Trophoblast cell (in vitro differentiated cells and primary cell): ENCODE measurements at regions not wholly inside any gene's neighbourhood (a gene's known extent, or its start where the extent isn't known, plus 50 kb on each side); places are given as distances from the start of the nearest gene placed in this dataset.

Source experiments
- DNase-seq, 2 donors: peaks; one replicate each; pipeline ENCODE4 v3.0.0-alpha.2; 2016
- H2AFZ ChIP-seq: 2 replicates; pipeline ENCODE4 v1.6.1; 2013; ENCODE audit warnings: low read length, moderate library complexity, mild to moderate bottlenecking; ENCODE audit not compliant: insufficient read depth, poor library complexity
- H2AK5ac ChIP-seq: 2 replicates; pipeline ENCODE4 v1.6.1; 2013; ENCODE audit warnings: mild to moderate bottlenecking, low read length
- H2BK120ac ChIP-seq: 2 replicates; pipeline ENCODE4 v1.6.1; 2013; ENCODE audit warnings: low read length, mild to moderate bottlenecking, moderate library complexity; ENCODE audit not compliant: insufficient read depth, poor library complexity
- H2BK12ac ChIP-seq: 2 replicates; pipeline ENCODE4 v1.6.1; 2013; ENCODE audit warnings: mild to moderate bottlenecking, low read length, moderate library complexity
- H2BK5ac ChIP-seq: 2 replicates; pipeline ENCODE4 v1.6.1; 2013; ENCODE audit warnings: low read length, low read depth, moderate library complexity, mild to moderate bottlenecking; ENCODE audit not compliant: poor library complexity
- H3K14ac ChIP-seq: 2 replicates; pipeline ENCODE4 v1.6.1; 2013; ENCODE audit warnings: mild to moderate bottlenecking, low read length
- H3K18ac ChIP-seq: 2 replicates; pipeline ENCODE4 v1.6.1; 2013; ENCODE audit warnings: mild to moderate bottlenecking, low read length
- H3K23ac ChIP-seq: 2 replicates; pipeline ENCODE4 v1.6.1; 2013; ENCODE audit warnings: low read length
- H3K27ac ChIP-seq: 2 replicates; pipeline ENCODE4 v1.5.1; 2013; ENCODE audit warnings: low read depth, mild to moderate bottlenecking, inconsistent platforms, low read length, moderate library complexity
- H3K27me3 ChIP-seq: 2 replicates; pipeline ENCODE4 v1.6.1; 2013; ENCODE audit warnings: inconsistent platforms, mild to moderate bottlenecking, low read length, moderate library complexity; ENCODE audit not compliant: insufficient read depth
- H3K36me3 ChIP-seq, 2 experiments: 1 replicate in 1 of 2; 2 replicates in 1 of 2; pipeline ENCODE4 v1.6.1; 2013; ENCODE audit warnings: low read length in 2 of 2, mild to moderate bottlenecking in 2 of 2, moderate library complexity in 1 of 2; ENCODE audit not compliant: insufficient read depth in 2 of 2, control insufficient read depth in 1 of 2
- H3K4ac ChIP-seq: 2 replicates; pipeline ENCODE4 v1.6.1; 2013; ENCODE audit warnings: low read depth, mild to moderate bottlenecking, low read length, moderate library complexity
- H3K4me1 ChIP-seq, 2 experiments: 1 replicate in 1 of 2; 2 replicates in 1 of 2; pipeline ENCODE4 v1.6.1; 2013; ENCODE audit warnings: low read length in 2 of 2, mild to moderate bottlenecking in 2 of 2, moderate library complexity in 1 of 2; ENCODE audit not compliant: insufficient read depth in 2 of 2, control insufficient read depth in 1 of 2
- H3K4me2 ChIP-seq: 2 replicates; pipeline ENCODE4 v1.6.1; 2013; ENCODE audit warnings: inconsistent platforms, mild to moderate bottlenecking, low read length, moderate library complexity
- H3K4me3 ChIP-seq: 2 replicates; pipeline ENCODE4 v1.5.1; 2013; ENCODE audit warnings: mild to moderate bottlenecking, low read depth, low read length, inconsistent platforms
- H3K79me1 ChIP-seq: one replicate; pipeline ENCODE4 v1.6.1; 2013; ENCODE audit warnings: low read length
- H3K79me2 ChIP-seq: 2 replicates; pipeline ENCODE4 v1.6.1; 2013; ENCODE audit warnings: low read length, mild to moderate bottlenecking; ENCODE audit not compliant: control insufficient read depth, insufficient read depth, poor library complexity
- H3K9ac ChIP-seq: 2 replicates; pipeline ENCODE4 v1.6.1; 2013; ENCODE audit warnings: mild to moderate bottlenecking, low read length
- H3K9me3 ChIP-seq: 2 replicates; pipeline ENCODE4 v1.6.1; 2013; ENCODE audit warnings: low read depth, mild to moderate bottlenecking, control low read depth, inconsistent platforms, low read length; ENCODE audit not compliant: insufficient read depth
- H4K12ac ChIP-seq: 2 replicates; pipeline ENCODE4 v1.6.1; 2013; ENCODE audit warnings: low read depth, mild to moderate bottlenecking, low read length, moderate library complexity
- H4K8ac ChIP-seq: 2 replicates; pipeline ENCODE4 v1.6.1; 2013; ENCODE audit warnings: low read depth, mild to moderate bottlenecking, low read length, moderate library complexity
- H4K91ac ChIP-seq: one replicate; pipeline ENCODE4 v1.6.1; 2013; ENCODE audit warnings: low read depth, mild to moderate bottlenecking, low read length, moderate library complexity
- WGBS: extraction: QIAGEN DNeasy Blood & Tissue Kit; methylation state at CpG from one replicate; pipeline ENCODE4 v1.1.7; 2013; ENCODE audit warnings: missing lambda C conversion rate; ENCODE audit not compliant: insufficient read length, insufficient coverage; ENCODE audit errors: extremely low coverage; 5-methylcytosine and 5-hydroxymethylcytosine counted together

DNA sequence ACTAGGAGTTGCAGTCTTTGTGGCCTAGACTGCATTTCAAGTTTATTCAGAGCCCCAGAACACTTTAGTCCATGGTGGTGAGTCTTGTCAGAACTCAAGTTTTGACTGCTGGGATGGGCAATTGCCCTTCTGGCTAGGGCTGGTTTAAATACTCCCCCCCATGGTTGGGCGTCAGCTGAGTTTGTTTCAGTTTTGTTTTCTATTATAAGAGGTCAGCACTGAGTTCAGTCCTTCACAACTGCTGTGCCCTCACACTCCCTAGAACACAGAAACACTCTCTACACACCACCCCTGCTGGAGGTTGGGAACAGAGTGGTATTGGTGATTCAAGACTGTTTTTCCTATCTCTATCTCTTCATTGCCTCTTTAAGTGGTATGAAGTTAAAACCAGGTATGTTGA is 217.0 kb downstream of the GUCY2F start:
- H2AK5ac ChIP-seq, result no peak overlapping the region
- H4K12ac ChIP-seq, result no peak overlapping the region
- H4K8ac ChIP-seq, result no peak overlapping the region
- H3K4me1 ChIP-seq, result no peaks in the 10 kb centered on the region
- H4K91ac ChIP-seq, result no peak overlapping the region
- H3K27me3 ChIP-seq, result no peaks in the 10 kb centered on the region
- H2AFZ ChIP-seq, result no peak overlapping the region
- H2BK5ac ChIP-seq, result no peak overlapping the region
- no peak overlapping the region for H3K4me3 ChIP-seq
- whole genome bisulfite sequencing, result no CpG with 5 or more reads among the region's 1 CpG
- no peak overlapping the region for H3K4ac ChIP-seq
- no peak overlapping the region for H3K27ac ChIP-seq
- DNase-seq, result no peak
- no peak overlapping the region for H2BK12ac ChIP-seq
- no peaks in the 10 kb centered on the region for H3K36me3 ChIP-seq
- H3K79me1 ChIP-seq, result no peaks in the 10 kb centered on the region
- H3K9ac ChIP-seq, result no peak overlapping the region
- H3K9me3 ChIP-seq, result no peaks in the 10 kb centered on the region
- H3K14ac ChIP-seq, result no peak overlapping the region
- H3K18ac ChIP-seq, result no peak overlapping the region
- H2BK120ac ChIP-seq, result no peak overlapping the region
- H3K23ac ChIP-seq, result no peak overlapping the region
- no peak overlapping the region for H3K4me2 ChIP-seq
- H3K79me2 ChIP-seq, result no peaks in the 10 kb centered on the region

DNA sequence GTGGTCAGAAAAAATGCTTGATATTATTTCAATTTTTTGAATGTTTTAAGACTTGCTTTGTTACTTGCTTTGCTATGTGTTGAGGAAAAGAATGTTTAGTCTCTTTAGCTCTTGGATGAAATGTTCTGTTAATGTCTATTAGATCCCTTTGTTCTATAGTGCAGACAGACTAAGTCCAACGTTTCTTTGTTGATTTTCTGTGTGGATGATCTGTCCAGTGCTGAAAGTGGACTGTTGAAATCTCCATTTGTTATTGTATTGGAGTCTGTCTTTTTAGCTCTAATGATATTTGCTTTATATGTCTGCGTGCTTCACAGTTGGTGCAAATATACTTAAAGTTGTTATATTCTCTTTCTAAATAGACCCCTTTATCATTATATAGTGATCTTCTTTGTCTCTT is 220.6 kb downstream of the GUCY2F start:
- Histone ChIP-seq H2AFZ (no peak overlapping the region), H3K27me3 (no peaks in the 10 kb centered on the region), H3K14ac (no peak overlapping the region), H3K4ac (no peak overlapping the region), H3K4me2 (no peak overlapping the region), H2AK5ac (no peak overlapping the region), H2BK5ac (no peak overlapping the region), H4K12ac (no peak overlapping the region), H3K23ac (no peak overlapping the region), H3K9me3 (no peaks in the 10 kb centered on the region), H3K4me3 (no peak overlapping the region), H4K91ac (no peak overlapping the region), H2BK120ac (no peak overlapping the region), H3K79me2 (no peaks in the 10 kb centered on the region), H3K36me3 (no peaks in the 10 kb centered on the region), H3K9ac (no peak overlapping the region), H3K4me1 (no peaks in the 10 kb centered on the region), H4K8ac (no peak overlapping the region), H2BK12ac (no peak overlapping the region), H3K18ac (no peak overlapping the region), H3K79me1 (no peaks in the 10 kb centered on the region), H3K27ac (no peak overlapping the region)
- WGBS, result no CpG with 5 or more reads among the region's 2 CpGs
- no peak for DNase-seq

DNA sequence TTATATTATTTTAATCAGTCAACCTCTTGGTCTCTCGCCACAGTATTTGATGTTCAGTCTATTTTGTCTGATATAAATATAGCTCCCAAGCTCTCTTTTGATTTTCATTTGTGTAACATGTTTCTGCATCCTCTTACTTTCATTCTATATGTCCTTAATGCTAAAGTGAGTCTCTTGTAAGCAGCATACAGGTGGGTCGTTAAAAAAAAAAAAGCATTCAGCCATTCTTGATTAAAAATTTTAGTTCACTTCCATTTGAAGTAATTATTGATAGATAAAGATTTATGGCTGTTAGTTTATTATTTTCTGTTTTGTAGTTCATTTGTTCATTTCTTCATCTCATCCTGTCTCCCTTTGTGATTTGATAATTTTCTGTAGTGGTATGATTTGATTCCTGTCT is 229.1 kb downstream of the GUCY2F start:
- H3K4me2 ChIP-seq, result no peak overlapping the region
- H3K79me2 ChIP-seq, result no peaks in the 10 kb centered on the region
- no peaks in the 10 kb centered on the region for H3K4me1 ChIP-seq
- H3K14ac ChIP-seq, result no peak overlapping the region
- no peak overlapping the region for H3K9ac ChIP-seq
- no peak overlapping the region for H2AFZ ChIP-seq
- no peak overlapping the region for H2BK5ac ChIP-seq
- no peaks in the 10 kb centered on the region for H3K79me1 ChIP-seq
- H4K12ac ChIP-seq, result no peak overlapping the region
- H3K18ac ChIP-seq, result no peak overlapping the region
- no peak overlapping the region for H3K27ac ChIP-seq
- no peak overlapping the region for H3K4ac ChIP-seq
- no peak overlapping the region for H3K23ac ChIP-seq
- no peaks in the 10 kb centered on the region for H3K36me3 ChIP-seq
- no peak overlapping the region for H2AK5ac ChIP-seq
- H2BK120ac ChIP-seq, result no peak overlapping the region
- H2BK12ac ChIP-seq, result no peak overlapping the region
- peaks cover 2% of the 10 kb centered on the region for H3K9me3 ChIP-seq
- no peak overlapping the region for H4K8ac ChIP-seq
- H3K27me3 ChIP-seq, result no peaks in the 10 kb centered on the region
- no CpG with 5 or more reads among the region's 2 CpGs for WGBS
- no peak overlapping the region for H3K4me3 ChIP-seq
- DNase-seq, result no peak
- H4K91ac ChIP-seq, result no peak overlapping the region

DNA sequence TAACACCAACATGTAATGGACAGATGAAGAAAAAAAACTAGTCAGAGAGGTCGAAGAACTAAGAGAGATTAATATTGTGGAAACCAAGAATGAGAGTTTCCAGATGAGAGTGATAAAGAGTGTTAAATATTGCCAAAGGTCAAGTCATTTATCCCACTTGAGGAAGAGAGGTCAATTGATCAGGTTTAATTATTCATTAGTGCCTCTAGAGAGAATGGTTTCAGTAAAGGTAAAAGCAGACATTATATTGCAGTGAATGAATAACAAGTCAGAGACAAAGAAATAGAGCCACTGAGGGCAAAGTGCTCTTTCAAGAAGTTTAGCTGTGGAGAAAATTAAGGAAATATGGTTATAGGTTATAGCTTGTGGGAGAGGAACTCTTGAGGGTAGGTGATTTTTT is 263.1 kb downstream of the GUCY2F start:
- H4K91ac ChIP-seq, result no peak overlapping the region
- no peak overlapping the region for H3K4ac ChIP-seq
- no peaks in the 10 kb centered on the region for H3K9me3 ChIP-seq
- no peak overlapping the region for H3K27ac ChIP-seq
- no peaks in the 10 kb centered on the region for H3K4me1 ChIP-seq
- H3K36me3 ChIP-seq, result no peaks in the 10 kb centered on the region
- no peak overlapping the region for H2BK12ac ChIP-seq
- H3K4me3 ChIP-seq, result no peak overlapping the region
- H4K8ac ChIP-seq, result no peak overlapping the region
- H2AK5ac ChIP-seq, result no peak overlapping the region
- no peak overlapping the region for H3K4me2 ChIP-seq
- H3K23ac ChIP-seq, result no peak overlapping the region
- no peak overlapping the region for H2AFZ ChIP-seq
- H4K12ac ChIP-seq, result no peak overlapping the region
- no peak overlapping the region for H3K18ac ChIP-seq
- H2BK120ac ChIP-seq, result no peak overlapping the region
- no peak overlapping the region for H3K14ac ChIP-seq
- H3K9ac ChIP-seq, result no peak overlapping the region
- no peak for DNase-seq
- H2BK5ac ChIP-seq, result no peak overlapping the region
- H3K27me3 ChIP-seq, result no peaks in the 10 kb centered on the region
- WGBS, result no CpG with 5 or more reads among the region's 1 CpG
- H3K79me1 ChIP-seq, result no peaks in the 10 kb centered on the region
- H3K79me2 ChIP-seq, result no peaks in the 10 kb centered on the region
